Activated T-cell treated with anti-CD3 and anti-CD28 coated beads, Interleukin-2, amount 50 U/mL, for 4 hours (primary cell): ENCODE measurements at regions not wholly inside any gene's neighbourhood (a gene's known extent, or its start where the extent isn't known, plus 50 kb on each side); places are given as distances from the start of the nearest gene placed in this dataset.
"Not testable (repeated sequence)": the region's sequence is repeated elsewhere in the genome, so short reads cannot be mapped to it uniquely, and the experiment has no call there.

Experiments used
- ATAC-seq, 2 donors: fragments of 200-7000 bp; cut with Tn5 transposase; one replicate each; pipeline ENCODE4 v1.10.0; 2021
- DNase-seq: peaks from one replicate; pipeline ENCODE4 v3.0.0-alpha.2; 2020
- H3K27me3 Mint-ChIP-seq: one replicate; pipeline ENCODE4 v1.8.0; 2021; ENCODE audit warnings: low read depth, mixed read lengths
- H3K36me3 Mint-ChIP-seq: one replicate; pipeline ENCODE4 v1.8.0; 2022; ENCODE audit warnings: mixed read lengths; ENCODE audit not compliant: insufficient read depth
- H3K4me1 Mint-ChIP-seq: one replicate; pipeline ENCODE4 v1.8.0; 2021; ENCODE audit warnings: low read depth, mixed read lengths
- H3K4me3 Mint-ChIP-seq: one replicate; pipeline ENCODE4 v1.8.0; 2021; ENCODE audit warnings: mild to moderate bottlenecking, moderate library complexity, mixed read lengths
- H3K9me3 Mint-ChIP-seq: one replicate; pipeline ENCODE4 v1.8.0; 2021; ENCODE audit warnings: mixed read lengths

DNA sequence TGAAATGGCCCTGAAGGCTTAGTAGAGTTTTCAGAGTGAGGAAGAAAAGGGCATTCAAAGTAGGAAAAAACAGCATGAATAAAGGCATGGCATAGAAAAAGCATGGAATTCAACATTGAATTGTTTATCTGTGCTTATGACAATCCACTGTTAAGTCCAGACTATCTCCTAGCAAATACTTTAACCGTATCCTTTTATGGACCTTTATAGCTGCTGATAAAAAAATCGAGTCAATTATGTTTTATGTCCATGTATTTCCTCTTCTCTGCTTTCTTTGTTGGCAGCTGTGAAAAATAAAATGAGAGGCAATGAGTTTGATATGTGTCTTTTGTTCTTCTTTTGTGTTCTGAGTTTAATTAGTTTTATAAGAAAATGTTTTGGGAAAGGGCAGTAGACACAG is 70.4 kb downstream of the TDRD15 start:
- no peak overlapping the region for H3K4me3 Mint-ChIP-seq
- no peaks in the 10 kb centered on the region for H3K36me3 Mint-ChIP-seq
- DNase-seq: no peak
- no peaks in the 10 kb centered on the region for H3K4me1 Mint-ChIP-seq
- ATAC-seq: no peak
- H3K27me3 Mint-ChIP-seq: peaks cover 2% of the 10 kb centered on the region
- H3K9me3 Mint-ChIP-seq: no peaks in the 10 kb centered on the region

DNA sequence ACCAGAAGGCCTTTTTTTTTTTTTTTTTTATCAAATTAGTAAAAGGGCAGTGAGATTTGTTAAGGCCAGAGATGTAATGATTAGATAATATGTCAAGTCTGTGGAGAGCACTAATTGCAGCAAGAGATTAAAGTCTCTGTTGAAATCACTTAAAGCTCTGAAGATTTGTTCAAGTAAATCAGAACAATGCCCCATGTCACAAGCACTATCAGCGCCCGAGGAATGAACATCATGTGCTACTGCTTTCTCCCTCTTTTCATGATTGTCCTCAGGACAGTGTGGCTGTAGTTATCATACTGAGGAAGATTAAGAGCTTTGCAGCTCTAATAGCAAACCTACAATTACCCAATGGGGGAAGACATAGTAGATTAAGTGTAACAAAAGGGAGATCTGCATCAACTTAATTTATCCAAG is 71.1 kb downstream of the TDRD15 start:
- Mint-ChIP-seq H3K4me3 (no peak overlapping the region), H3K27me3 (peaks cover 2% of the 10 kb centered on the region), H3K36me3 (no peaks in the 10 kb centered on the region), H3K9me3 (no peaks in the 10 kb centered on the region), H3K4me1 (no peaks in the 10 kb centered on the region)
- no peak for ATAC-seq
- no peak for DNase-seq

DNA sequence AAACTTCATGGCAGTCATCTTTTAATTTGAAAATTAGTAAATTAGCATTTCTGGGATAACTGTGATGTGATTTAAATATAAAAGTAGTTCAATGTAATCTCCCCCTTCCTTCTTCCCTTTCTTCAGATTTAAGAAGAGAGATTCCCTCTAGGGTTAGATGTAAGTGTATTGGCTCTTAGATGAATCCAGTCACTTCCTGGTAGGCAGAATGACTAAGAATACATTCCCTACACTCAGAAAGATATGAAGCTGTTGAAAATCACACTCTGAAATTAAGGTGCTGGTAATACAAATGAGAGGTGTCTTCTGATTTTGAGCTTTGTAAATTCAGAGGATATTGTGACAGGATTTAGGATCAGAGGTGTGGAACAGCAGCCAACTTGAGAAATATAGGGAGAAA is 71.6 kb downstream of the TDRD15 start:
- DNase-seq (no peak), ATAC-seq (no peak)
- Mint-ChIP-seq H3K27me3 (peaks cover 2% of the 10 kb centered on the region), H3K9me3 (no peaks in the 10 kb centered on the region), H3K36me3 (no peaks in the 10 kb centered on the region), H3K4me1 (no peaks in the 10 kb centered on the region), H3K4me3 (no peak overlapping the region)

DNA sequence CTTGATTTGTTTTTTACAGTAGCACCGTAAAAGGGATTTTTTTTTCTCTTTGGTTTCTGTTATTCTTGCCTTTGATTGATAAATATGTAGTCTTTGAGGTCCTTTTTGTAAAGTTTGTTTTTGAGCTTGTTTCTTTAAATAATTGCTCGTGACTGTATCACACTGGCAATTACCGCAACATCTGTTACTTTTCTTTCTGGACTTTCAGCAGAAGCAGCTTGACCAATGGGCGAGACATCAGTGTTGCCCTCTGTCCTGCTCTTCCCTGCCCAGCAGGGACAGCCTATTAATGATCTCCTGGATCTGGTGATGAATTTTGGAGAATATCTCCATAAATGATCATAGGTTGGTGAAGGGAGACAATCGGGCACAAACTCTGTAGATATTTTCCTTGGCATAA is 74.9 kb downstream of the TDRD15 start:
- Mint-ChIP-seq H3K4me1 (no peaks in the 10 kb centered on the region), H3K9me3 (no peaks in the 10 kb centered on the region), H3K4me3 (no peak overlapping the region), H3K36me3 (no peaks in the 10 kb centered on the region), H3K27me3 (no peaks in the 10 kb centered on the region)
- DNase-seq (no peak), ATAC-seq (no peak)

DNA sequence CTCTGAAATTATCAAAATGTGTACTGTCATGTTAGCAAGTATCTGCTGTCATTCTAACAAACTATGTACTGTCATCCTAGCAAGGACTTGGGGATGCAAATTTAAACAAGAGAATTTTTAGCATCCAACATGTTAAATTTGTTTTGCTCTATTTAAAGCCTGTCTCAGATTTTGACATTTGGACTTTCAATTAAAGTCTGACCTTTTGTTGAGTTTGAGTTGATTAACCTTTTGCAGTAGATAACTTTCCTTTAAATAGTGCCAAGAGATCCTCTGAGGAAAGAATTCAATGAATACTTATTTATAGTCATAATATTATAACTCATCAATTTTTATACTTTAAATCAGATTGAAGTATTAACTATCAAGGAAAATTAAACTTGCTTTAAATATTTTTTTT is 80.2 kb downstream of the TDRD15 start:
- H3K4me1 Mint-ChIP-seq: no peaks in the 10 kb centered on the region
- H3K4me3 Mint-ChIP-seq: no peak overlapping the region
- no peak for ATAC-seq
- no peaks in the 10 kb centered on the region for H3K9me3 Mint-ChIP-seq
- H3K27me3 Mint-ChIP-seq: no peaks in the 10 kb centered on the region
- H3K36me3 Mint-ChIP-seq: no peaks in the 10 kb centered on the region
- no peak for DNase-seq

DNA sequence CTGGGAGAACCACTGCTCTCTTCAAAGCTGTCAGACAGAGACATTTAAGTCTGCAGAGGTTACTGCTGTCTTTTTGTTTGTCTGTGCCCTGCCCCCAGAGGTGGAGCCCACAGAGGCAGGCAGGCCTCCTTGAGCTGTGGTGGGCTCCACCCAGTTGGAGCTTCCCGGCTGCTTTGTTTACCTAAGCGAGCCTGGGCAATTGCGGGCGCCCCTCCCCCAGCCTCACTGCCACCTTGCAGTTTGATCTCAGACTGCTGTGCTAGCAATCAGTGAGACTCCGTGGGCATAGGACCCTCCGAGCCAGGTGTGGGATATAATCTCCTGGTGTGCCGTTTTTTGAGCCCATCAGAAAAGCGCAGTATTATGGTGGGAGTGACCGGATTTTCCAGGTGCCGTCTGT is 90.3 kb downstream of the TDRD15 start:
- not testable (repeated sequence) for DNase-seq, ATAC-seq, H3K4me1 Mint-ChIP-seq, H3K27me3 Mint-ChIP-seq, H3K36me3 Mint-ChIP-seq, H3K4me3 Mint-ChIP-seq, H3K9me3 Mint-ChIP-seq

DNA sequence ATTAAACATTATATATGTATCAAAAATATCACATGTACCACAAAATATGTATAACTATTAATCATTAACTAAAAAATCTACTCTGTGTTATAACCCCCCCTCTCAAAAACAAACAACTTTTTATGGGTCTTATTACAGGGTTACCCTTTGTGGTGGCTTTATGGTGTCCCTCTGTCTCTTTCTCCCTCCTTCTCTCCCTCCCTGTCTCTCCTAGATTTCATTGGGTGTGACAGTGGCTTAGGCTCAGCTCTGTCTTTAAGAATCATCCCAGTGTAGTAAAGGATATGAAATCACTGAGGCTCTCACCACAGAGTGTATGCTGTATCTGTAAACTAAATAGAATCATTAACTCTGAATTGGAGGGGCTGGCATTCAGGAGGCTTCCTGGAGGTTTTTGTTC is 93.7 kb downstream of the TDRD15 start:
- Mint-ChIP-seq H3K9me3 (no peaks in the 10 kb centered on the region), H3K36me3 (no peaks in the 10 kb centered on the region), H3K4me1 (no peaks in the 10 kb centered on the region), H3K27me3 (peaks cover 2% of the 10 kb centered on the region), H3K4me3 (no peak overlapping the region)
- ATAC-seq (no peak), DNase-seq (no peak)

DNA sequence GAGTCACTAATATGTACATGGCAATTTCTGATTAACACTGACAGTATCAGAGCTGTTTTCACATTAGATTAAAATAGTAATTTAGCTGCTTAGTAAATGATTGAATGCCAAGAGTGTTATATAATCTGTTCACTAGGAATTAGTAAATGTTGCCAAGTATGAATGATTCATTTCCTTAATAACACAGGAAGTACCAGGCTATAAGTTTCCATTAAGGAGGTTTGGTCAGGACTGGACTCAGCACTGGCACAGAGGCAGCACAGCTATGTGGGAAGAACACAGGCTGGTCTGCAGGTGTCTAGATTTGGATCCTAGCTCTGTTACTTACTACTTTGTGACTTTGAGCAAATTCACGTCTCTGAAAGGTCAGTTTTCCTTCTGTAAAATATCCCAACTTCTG is 97.2 kb downstream of the TDRD15 start:
- Mint-ChIP-seq H3K36me3 (no peaks in the 10 kb centered on the region), H3K4me1 (no peaks in the 10 kb centered on the region), H3K27me3 (peaks cover 2% of the 10 kb centered on the region), H3K4me3 (no peak overlapping the region), H3K9me3 (no peaks in the 10 kb centered on the region)
- DNase-seq (no peak), ATAC-seq (no peak)

DNA sequence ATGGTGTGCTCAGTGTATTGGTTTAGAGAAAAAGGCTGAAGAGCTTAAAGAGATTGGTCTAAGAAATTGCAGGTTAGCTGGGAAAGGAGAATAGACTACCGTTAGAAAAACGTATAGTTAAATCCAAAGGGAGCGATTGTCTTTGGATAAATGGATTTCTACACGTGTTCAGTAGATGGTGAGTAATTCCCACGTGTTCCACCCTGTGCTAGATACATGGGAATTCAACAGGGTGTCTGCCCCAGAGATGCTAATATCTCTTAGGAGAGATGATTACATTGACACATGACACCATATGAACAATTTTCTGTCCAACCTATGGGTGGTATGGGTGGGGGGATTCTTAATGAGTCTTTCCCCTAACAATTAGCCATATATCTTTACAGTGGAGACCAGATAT is 99.8 kb downstream of the TDRD15 start:
- Mint-ChIP-seq H3K27me3 (peaks cover 2% of the 10 kb centered on the region), H3K4me1 (no peaks in the 10 kb centered on the region), H3K4me3 (no peak overlapping the region), H3K9me3 (no peaks in the 10 kb centered on the region), H3K36me3 (no peaks in the 10 kb centered on the region)
- no peak for DNase-seq
- no peak for ATAC-seq

DNA sequence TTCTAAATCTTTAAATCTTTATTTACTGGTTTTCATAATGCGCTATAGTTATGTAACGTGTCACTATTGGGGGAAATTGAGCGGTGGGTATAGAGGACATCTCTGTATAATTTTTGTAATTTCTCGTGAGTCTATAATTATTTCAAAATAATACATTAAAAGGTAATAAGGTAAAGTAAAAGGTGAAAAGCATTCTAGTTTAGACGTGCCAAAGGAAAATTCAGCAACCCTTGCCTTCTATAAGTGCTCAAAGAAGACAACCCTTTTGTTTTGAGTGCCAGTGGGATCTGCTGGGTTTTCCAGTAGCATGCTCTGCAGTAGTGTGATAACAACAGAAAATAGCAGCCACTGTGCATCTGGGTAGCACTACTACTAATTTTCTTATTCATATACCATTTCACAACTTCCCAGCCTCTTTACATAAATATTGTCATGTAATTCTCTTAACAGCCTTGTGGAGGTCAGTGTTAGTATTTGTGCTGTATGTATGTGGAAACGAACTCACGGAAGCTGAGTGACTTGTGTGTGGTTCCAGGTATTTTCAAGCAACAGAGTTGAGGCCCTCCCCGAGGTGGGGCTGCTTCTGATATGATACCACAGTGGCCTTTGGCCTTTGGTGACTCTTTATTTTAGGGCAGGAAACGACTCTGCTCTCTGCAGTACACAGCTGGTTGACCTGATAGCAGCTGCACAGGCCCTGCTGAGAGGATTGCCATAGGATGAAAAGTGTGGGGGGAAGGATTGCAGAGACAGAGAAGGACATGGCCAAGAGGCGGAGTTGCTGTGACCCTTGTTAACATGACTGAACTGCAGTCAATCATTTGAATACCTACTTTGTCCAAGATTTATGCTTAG is 104.5 kb downstream of the TDRD15 start:
- Mint-ChIP-seq H3K9me3 (no peaks in the 10 kb centered on the region), H3K4me1 (no peaks in the 10 kb centered on the region), H3K36me3 (no peaks in the 10 kb centered on the region), H3K4me3 (no peak overlapping the region), H3K27me3 (no peaks in the 10 kb centered on the region)
- no peak for ATAC-seq
- no peak for DNase-seq

DNA sequence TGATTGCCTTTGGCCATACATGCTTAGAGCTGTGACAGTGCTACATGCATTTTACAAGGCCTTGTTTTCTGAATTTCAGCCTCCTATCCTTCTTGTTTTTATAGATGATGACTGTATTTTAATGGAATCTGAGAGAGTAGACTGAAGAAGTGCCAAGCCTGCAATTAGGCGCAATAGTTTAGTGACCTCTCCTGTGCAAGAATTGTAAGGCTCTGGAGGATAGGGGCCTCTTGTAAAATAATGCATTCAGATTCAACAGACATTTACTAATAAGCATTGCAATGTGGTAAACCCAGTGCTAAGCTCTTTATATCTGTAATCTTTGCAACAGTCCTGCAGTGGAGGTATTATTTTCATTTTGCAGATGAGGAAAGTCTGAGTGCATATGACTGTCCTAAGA is 105.5 kb downstream of the TDRD15 start:
- no peak for DNase-seq
- H3K36me3 Mint-ChIP-seq: no peaks in the 10 kb centered on the region
- H3K4me1 Mint-ChIP-seq: no peaks in the 10 kb centered on the region
- H3K9me3 Mint-ChIP-seq: no peaks in the 10 kb centered on the region
- no peak for ATAC-seq
- no peak overlapping the region for H3K4me3 Mint-ChIP-seq
- H3K27me3 Mint-ChIP-seq: no peaks in the 10 kb centered on the region

DNA sequence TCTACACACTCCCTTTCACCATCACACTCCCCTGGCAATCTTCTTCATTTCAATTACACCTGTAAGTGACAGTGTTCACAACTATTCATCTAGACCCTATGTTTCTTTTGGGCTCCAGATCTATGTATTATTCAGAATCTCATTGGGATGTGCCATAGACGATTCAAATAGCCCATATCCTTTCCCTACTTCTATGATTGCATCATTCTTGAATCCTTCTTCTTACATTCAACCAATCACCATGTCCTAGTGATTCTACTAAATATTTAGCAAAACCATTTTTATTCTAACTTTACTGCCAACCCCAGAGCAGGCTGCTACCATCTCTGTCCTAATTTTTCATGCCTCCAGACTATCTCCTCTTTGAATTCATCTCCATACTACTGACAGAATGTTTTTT is 106.4 kb downstream of the TDRD15 start:
- no peak overlapping the region for H3K4me3 Mint-ChIP-seq
- DNase-seq (no peak), ATAC-seq (no peak)
- H3K9me3 Mint-ChIP-seq: no peaks in the 10 kb centered on the region
- H3K4me1 Mint-ChIP-seq: no peaks in the 10 kb centered on the region
- H3K27me3 Mint-ChIP-seq: no peaks in the 10 kb centered on the region
- no peaks in the 10 kb centered on the region for H3K36me3 Mint-ChIP-seq

DNA sequence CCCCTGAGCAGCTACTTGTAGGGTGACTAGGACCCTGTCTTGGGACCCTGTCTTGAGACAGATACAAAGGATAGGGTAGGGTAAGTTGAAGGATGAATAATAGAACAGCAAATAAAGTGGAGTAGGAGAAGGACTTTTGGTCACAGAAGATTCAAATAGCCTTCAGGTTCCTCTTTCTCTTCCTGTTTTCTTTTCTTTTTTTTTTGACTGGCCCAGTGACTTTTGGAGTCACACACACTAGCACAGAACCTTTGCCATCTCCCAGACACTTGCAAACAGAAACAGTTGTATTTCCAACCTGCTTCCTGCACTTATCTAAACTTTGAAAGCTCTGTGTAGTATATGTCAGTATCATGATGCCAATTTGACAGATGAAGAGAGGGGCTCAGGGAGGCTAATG is 108.2 kb downstream of the TDRD15 start:
- H3K4me1 Mint-ChIP-seq: no peaks in the 10 kb centered on the region
- H3K27me3 Mint-ChIP-seq: no peaks in the 10 kb centered on the region
- no peak overlapping the region for H3K4me3 Mint-ChIP-seq
- DNase-seq (no peak), ATAC-seq (no peak)
- H3K9me3 Mint-ChIP-seq: no peaks in the 10 kb centered on the region
- H3K36me3 Mint-ChIP-seq: no peaks in the 10 kb centered on the region

DNA sequence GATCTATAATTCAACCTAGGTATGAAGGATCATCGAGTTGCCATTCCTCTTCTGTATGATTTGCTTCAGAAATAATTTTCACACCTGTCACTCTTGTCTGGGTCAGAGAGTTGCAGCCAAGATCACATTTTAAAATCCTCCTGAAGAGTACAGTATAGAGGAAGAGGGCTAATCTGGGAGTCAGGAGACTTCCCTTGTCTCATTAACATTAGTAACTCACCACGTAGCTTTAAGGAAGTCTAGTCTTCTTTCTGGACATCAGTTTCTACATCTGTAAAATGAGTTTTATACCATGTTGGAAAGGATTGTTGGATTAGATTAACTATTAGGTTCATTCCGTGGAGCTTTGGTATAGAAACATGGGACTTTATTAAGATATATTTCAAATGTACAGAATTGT is 109.4 kb downstream of the TDRD15 start:
- Mint-ChIP-seq H3K4me1 (no peaks in the 10 kb centered on the region), H3K36me3 (no peaks in the 10 kb centered on the region), H3K9me3 (no peaks in the 10 kb centered on the region), H3K4me3 (no peak overlapping the region), H3K27me3 (no peaks in the 10 kb centered on the region)
- ATAC-seq: no peak
- DNase-seq: no peak

DNA sequence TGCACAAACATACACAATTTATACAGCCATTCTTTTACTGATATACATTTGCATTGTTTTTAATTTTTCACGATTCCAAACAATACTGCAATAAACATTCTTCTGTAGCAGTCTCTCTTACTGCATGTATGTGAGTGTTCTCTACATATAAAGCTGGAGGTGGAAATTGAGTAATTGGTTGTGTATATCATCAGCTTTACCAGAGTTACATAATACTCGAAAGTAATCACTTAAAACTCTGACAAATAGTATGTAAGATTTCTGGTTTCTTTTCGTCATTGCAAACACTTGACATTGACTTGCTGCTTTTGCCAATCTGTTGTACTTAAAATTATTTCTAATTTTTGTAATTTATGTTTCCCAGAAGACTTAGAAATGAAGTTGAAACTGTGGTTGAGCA is 110.2 kb downstream of the TDRD15 start:
- Mint-ChIP-seq H3K4me3 (no peak overlapping the region), H3K4me1 (no peaks in the 10 kb centered on the region), H3K36me3 (no peaks in the 10 kb centered on the region), H3K9me3 (no peaks in the 10 kb centered on the region), H3K27me3 (no peaks in the 10 kb centered on the region)
- no peak for ATAC-seq
- DNase-seq: no peak
